Glutamatergic neuron (in vitro differentiated cells): ENCODE measurements at regions not wholly inside any gene's neighbourhood (a gene's known extent, or its start where the extent isn't known, plus 50 kb on each side); places are given as distances from the start of the nearest gene placed in this dataset.

Experiments
- DNase-seq: peaks from one replicate; pipeline ENCODE4 v3.0.0; 2022
- H3K27ac Mint-ChIP-seq: one replicate; pipeline ENCODE4 v1.8.0; 2020; ENCODE audit warnings: mild to moderate bottlenecking, mixed read lengths, inconsistent platforms; ENCODE audit not compliant: unreplicated experiment
- H3K27me3 Mint-ChIP-seq: one replicate; pipeline ENCODE4 v1.8.0; 2020; ENCODE audit warnings: mild to moderate bottlenecking, moderate library complexity, mixed read lengths, inconsistent platforms; ENCODE audit not compliant: unreplicated experiment
- H3K36me3 Mint-ChIP-seq: one replicate; pipeline ENCODE4 v1.8.0; 2020; ENCODE audit warnings: mild to moderate bottlenecking, mixed read lengths, inconsistent platforms; ENCODE audit not compliant: unreplicated experiment
- H3K4me1 Mint-ChIP-seq: one replicate; pipeline ENCODE4 v1.8.0; 2020; ENCODE audit warnings: mild to moderate bottlenecking, low read depth, mixed read lengths, inconsistent platforms; ENCODE audit not compliant: unreplicated experiment
- H3K4me3 Mint-ChIP-seq: one replicate; pipeline ENCODE4 v1.8.0; 2020; ENCODE audit warnings: mild to moderate bottlenecking, mixed read lengths, inconsistent platforms; ENCODE audit not compliant: unreplicated experiment
- H3K9me3 Mint-ChIP-seq: one replicate; pipeline ENCODE4 v1.8.0; 2020; ENCODE audit warnings: mild to moderate bottlenecking, moderate library complexity, mixed read lengths, inconsistent platforms; ENCODE audit not compliant: unreplicated experiment
- CTCF ChIP-seq: fragments of 200-600 bp; sonication (generic); IDR thresholded peaks from one replicate; pipeline ENCODE4 v1.5.0; 2021; ENCODE audit not compliant: partially characterized antibody, unreplicated experiment

- no peaks in the 10 kb centered on the region for H3K36me3 Mint-ChIP-seq
- no peak overlapping the region for H3K27ac Mint-ChIP-seq
- no peak overlapping the region for H3K4me3 Mint-ChIP-seq
- DNase-seq: no peak
- TF ChIP-seq CTCF: no peak
- H3K9me3 Mint-ChIP-seq: no peaks in the 10 kb centered on the region
- H3K4me1 Mint-ChIP-seq: no peaks in the 10 kb centered on the region
- no peaks in the 10 kb centered on the region for H3K27me3 Mint-ChIP-seq
These were observed 622.4 kb upstream of the PCDH10 start for GRCh38 chr4:132526652-132527051.

- Mint-ChIP-seq H3K27ac (no peak overlapping the region), H3K9me3 (no peaks in the 10 kb centered on the region), H3K4me1 (no peaks in the 10 kb centered on the region), H3K27me3 (no peaks in the 10 kb centered on the region), H3K4me3 (no peak overlapping the region), H3K36me3 (no peaks in the 10 kb centered on the region)
- no peak for DNase-seq
- no peak for TF ChIP-seq CTCF
These were observed 621.3 kb upstream of the PCDH10 start for GRCh38 chr4:132527817-132528216.

GRCh38 chr4:132530861-132531260 is 618.2 kb upstream of the PCDH10 start:
- Mint-ChIP-seq H3K27ac (no peak overlapping the region), H3K4me3 (no peak overlapping the region), H3K4me1 (no peaks in the 10 kb centered on the region), H3K36me3 (no peaks in the 10 kb centered on the region), H3K27me3 (no peaks in the 10 kb centered on the region), H3K9me3 (no peaks in the 10 kb centered on the region)
- TF ChIP-seq CTCF: no peak
- no peak for DNase-seq

- H3K27ac Mint-ChIP-seq: no peak overlapping the region
- no peak overlapping the region for H3K4me3 Mint-ChIP-seq
- no peak for DNase-seq
- no peaks in the 10 kb centered on the region for H3K4me1 Mint-ChIP-seq
- no peaks in the 10 kb centered on the region for H3K9me3 Mint-ChIP-seq
- no peaks in the 10 kb centered on the region for H3K36me3 Mint-ChIP-seq
- no peak for TF ChIP-seq CTCF
- H3K27me3 Mint-ChIP-seq: peaks cover 2% of the 10 kb centered on the region
These were observed 608.8 kb upstream of the PCDH10 start for GRCh38 chr4:132540268-132540667.

GRCh38 chr4:132540797-132541196 is 608.3 kb upstream of the PCDH10 start:
- TF ChIP-seq CTCF: no peak
- DNase-seq: no peak
- Mint-ChIP-seq H3K9me3 (no peaks in the 10 kb centered on the region), H3K27me3 (peaks cover 2% of the 10 kb centered on the region), H3K4me1 (no peaks in the 10 kb centered on the region), H3K36me3 (no peaks in the 10 kb centered on the region), H3K27ac (no peak overlapping the region), H3K4me3 (no peak overlapping the region)
